Trophoblast cell (in vitro differentiated cells and primary cell): ENCODE measurements at regions not wholly inside any gene's neighbourhood (a gene's known extent, or its start where the extent isn't known, plus 50 kb on each side); places are given as distances from the start of the nearest gene placed in this dataset.
"Not testable (repeated sequence)": the region's sequence is repeated elsewhere in the genome, so short reads cannot be mapped to it uniquely, and the experiment has no call there.

Source experiments
- DNase-seq, 2 donors: peaks; one replicate each; pipeline ENCODE4 v3.0.0-alpha.2; 2016
- H2AFZ ChIP-seq: 2 replicates; pipeline ENCODE4 v1.6.1; 2013; ENCODE audit warnings: low read length, moderate library complexity, mild to moderate bottlenecking; ENCODE audit not compliant: insufficient read depth, poor library complexity
- H2AK5ac ChIP-seq: 2 replicates; pipeline ENCODE4 v1.6.1; 2013; ENCODE audit warnings: mild to moderate bottlenecking, low read length
- H2BK120ac ChIP-seq: 2 replicates; pipeline ENCODE4 v1.6.1; 2013; ENCODE audit warnings: low read length, mild to moderate bottlenecking, moderate library complexity; ENCODE audit not compliant: insufficient read depth, poor library complexity
- H2BK12ac ChIP-seq: 2 replicates; pipeline ENCODE4 v1.6.1; 2013; ENCODE audit warnings: mild to moderate bottlenecking, low read length, moderate library complexity
- H2BK5ac ChIP-seq: 2 replicates; pipeline ENCODE4 v1.6.1; 2013; ENCODE audit warnings: low read length, low read depth, moderate library complexity, mild to moderate bottlenecking; ENCODE audit not compliant: poor library complexity
- H3K14ac ChIP-seq: 2 replicates; pipeline ENCODE4 v1.6.1; 2013; ENCODE audit warnings: mild to moderate bottlenecking, low read length
- H3K18ac ChIP-seq: 2 replicates; pipeline ENCODE4 v1.6.1; 2013; ENCODE audit warnings: mild to moderate bottlenecking, low read length
- H3K23ac ChIP-seq: 2 replicates; pipeline ENCODE4 v1.6.1; 2013; ENCODE audit warnings: low read length
- H3K27ac ChIP-seq: 2 replicates; pipeline ENCODE4 v1.5.1; 2013; ENCODE audit warnings: low read depth, mild to moderate bottlenecking, inconsistent platforms, low read length, moderate library complexity
- H3K27me3 ChIP-seq: 2 replicates; pipeline ENCODE4 v1.6.1; 2013; ENCODE audit warnings: inconsistent platforms, mild to moderate bottlenecking, low read length, moderate library complexity; ENCODE audit not compliant: insufficient read depth
- H3K36me3 ChIP-seq, 2 experiments: 1 replicate in 1 of 2; 2 replicates in 1 of 2; pipeline ENCODE4 v1.6.1; 2013; ENCODE audit warnings: low read length in 2 of 2, mild to moderate bottlenecking in 2 of 2, moderate library complexity in 1 of 2; ENCODE audit not compliant: insufficient read depth in 2 of 2, control insufficient read depth in 1 of 2
- H3K4ac ChIP-seq: 2 replicates; pipeline ENCODE4 v1.6.1; 2013; ENCODE audit warnings: low read depth, mild to moderate bottlenecking, low read length, moderate library complexity
- H3K4me1 ChIP-seq, 2 experiments: 1 replicate in 1 of 2; 2 replicates in 1 of 2; pipeline ENCODE4 v1.6.1; 2013; ENCODE audit warnings: low read length in 2 of 2, mild to moderate bottlenecking in 2 of 2, moderate library complexity in 1 of 2; ENCODE audit not compliant: insufficient read depth in 2 of 2, control insufficient read depth in 1 of 2
- H3K4me2 ChIP-seq: 2 replicates; pipeline ENCODE4 v1.6.1; 2013; ENCODE audit warnings: inconsistent platforms, mild to moderate bottlenecking, low read length, moderate library complexity
- H3K4me3 ChIP-seq: 2 replicates; pipeline ENCODE4 v1.5.1; 2013; ENCODE audit warnings: mild to moderate bottlenecking, low read depth, low read length, inconsistent platforms
- H3K79me1 ChIP-seq: one replicate; pipeline ENCODE4 v1.6.1; 2013; ENCODE audit warnings: low read length
- H3K79me2 ChIP-seq: 2 replicates; pipeline ENCODE4 v1.6.1; 2013; ENCODE audit warnings: low read length, mild to moderate bottlenecking; ENCODE audit not compliant: control insufficient read depth, insufficient read depth, poor library complexity
- H3K9ac ChIP-seq: 2 replicates; pipeline ENCODE4 v1.6.1; 2013; ENCODE audit warnings: mild to moderate bottlenecking, low read length
- H3K9me3 ChIP-seq: 2 replicates; pipeline ENCODE4 v1.6.1; 2013; ENCODE audit warnings: low read depth, mild to moderate bottlenecking, control low read depth, inconsistent platforms, low read length; ENCODE audit not compliant: insufficient read depth
- H4K12ac ChIP-seq: 2 replicates; pipeline ENCODE4 v1.6.1; 2013; ENCODE audit warnings: low read depth, mild to moderate bottlenecking, low read length, moderate library complexity
- H4K8ac ChIP-seq: 2 replicates; pipeline ENCODE4 v1.6.1; 2013; ENCODE audit warnings: low read depth, mild to moderate bottlenecking, low read length, moderate library complexity
- H4K91ac ChIP-seq: one replicate; pipeline ENCODE4 v1.6.1; 2013; ENCODE audit warnings: low read depth, mild to moderate bottlenecking, low read length, moderate library complexity
- WGBS: extraction: QIAGEN DNeasy Blood & Tissue Kit; methylation state at CpG from one replicate; pipeline ENCODE4 v1.1.7; 2013; ENCODE audit warnings: missing lambda C conversion rate; ENCODE audit not compliant: insufficient read length, insufficient coverage; ENCODE audit errors: extremely low coverage; 5-methylcytosine and 5-hydroxymethylcytosine counted together

- H3K4me3 ChIP-seq = no peak overlapping the region
- H3K9me3 ChIP-seq = peaks cover 5% of the 10 kb centered on the region
- no peak overlapping the region for H3K18ac ChIP-seq
- peak overlapping the region; percentile 52 for H3K23ac ChIP-seq
- H2AFZ ChIP-seq = no peak overlapping the region
- H3K79me2 ChIP-seq = no peaks in the 10 kb centered on the region
- H3K14ac ChIP-seq = no peak overlapping the region
- no peak overlapping the region for H4K91ac ChIP-seq
- H3K4me1 ChIP-seq = no peaks in the 10 kb centered on the region
- H3K27me3 ChIP-seq = no peaks in the 10 kb centered on the region
- no peak overlapping the region for H2BK120ac ChIP-seq
- no peak overlapping the region for H2AK5ac ChIP-seq
- no peaks in the 10 kb centered on the region for H3K79me1 ChIP-seq
- no CpG with 5 or more reads among the region's 7 CpGs for WGBS
- no peak overlapping the region for H3K4ac ChIP-seq
- no peak overlapping the region for H3K4me2 ChIP-seq
- no peak overlapping the region for H4K12ac ChIP-seq
- no peak for DNase-seq
- no peak overlapping the region for H4K8ac ChIP-seq
- no peak overlapping the region for H3K27ac ChIP-seq
- H2BK12ac ChIP-seq = no peak overlapping the region
- H2BK5ac ChIP-seq = no peak overlapping the region
- H3K9ac ChIP-seq = no peak overlapping the region
- no peaks in the 10 kb centered on the region for H3K36me3 ChIP-seq
These were observed 102.1 kb upstream of the PRB2 start for GRCh38 chr12:11497438-11497837.

- Histone ChIP-seq H3K36me3 (no peaks in the 10 kb centered on the region), H3K14ac (no peak overlapping the region), H3K79me2 (no peaks in the 10 kb centered on the region), H3K4me1 (no peaks in the 10 kb centered on the region), H3K23ac (no peak overlapping the region), H2BK120ac (no peak overlapping the region), H3K27ac (no peak overlapping the region), H3K18ac (no peak overlapping the region), H3K9me3 (peaks cover 5% of the 10 kb centered on the region), H3K9ac (no peak overlapping the region), H2BK12ac (no peak overlapping the region), H4K91ac (no peak overlapping the region), H2BK5ac (no peak overlapping the region), H3K27me3 (no peaks in the 10 kb centered on the region), H3K4me3 (no peak overlapping the region), H3K4me2 (no peak overlapping the region), H3K4ac (no peak overlapping the region), H2AK5ac (no peak overlapping the region), H4K12ac (no peak overlapping the region), H4K8ac (no peak overlapping the region), H3K79me1 (no peaks in the 10 kb centered on the region), H2AFZ (no peak overlapping the region)
- WGBS = no CpG with 5 or more reads among the region's 4 CpGs
- DNase-seq = no peak
These were observed 102.6 kb upstream of the PRB2 start for GRCh38 chr12:11497995-11498394.

- H3K18ac ChIP-seq, H2BK120ac ChIP-seq, H3K4me3 ChIP-seq, H3K9ac ChIP-seq, H2BK12ac ChIP-seq, H3K14ac ChIP-seq, H3K27ac ChIP-seq, H4K8ac ChIP-seq, H3K27me3 ChIP-seq, H3K4me2 ChIP-seq, H3K79me2 ChIP-seq, H3K23ac ChIP-seq, H2AK5ac ChIP-seq, H3K4ac ChIP-seq, H4K91ac ChIP-seq, H3K36me3 ChIP-seq, DNase-seq, H2BK5ac ChIP-seq, H4K12ac ChIP-seq, H2AFZ ChIP-seq, H3K79me1 ChIP-seq, H3K4me1 ChIP-seq, H3K9me3 ChIP-seq: not testable (repeated sequence)
- WGBS = no CpG with 5 or more reads among the region's 3 CpGs
These were observed 103.2 kb upstream of the PRB2 start for GRCh38 chr12:11498574-11498973.

GRCh38 chr12:11499806-11500187, 104.4 kb upstream of the PRB2 start:
- WGBS = no CpG with 5 or more reads among the region's 11 CpGs
- no peak overlapping the region for H4K91ac ChIP-seq
- no peak overlapping the region for H3K18ac ChIP-seq
- H3K36me3 ChIP-seq = no peaks in the 10 kb centered on the region
- no peak overlapping the region for H3K4ac ChIP-seq
- no peak overlapping the region for H2AK5ac ChIP-seq
- H3K4me1 ChIP-seq = no peaks in the 10 kb centered on the region
- no peak overlapping the region for H2BK120ac ChIP-seq
- no peak overlapping the region for H3K4me2 ChIP-seq
- peaks cover 5% of the 10 kb centered on the region for H3K9me3 ChIP-seq
- no peak overlapping the region for H3K14ac ChIP-seq
- no peak overlapping the region for H2BK5ac ChIP-seq
- H3K27me3 ChIP-seq = no peaks in the 10 kb centered on the region
- DNase-seq = no peak
- H4K8ac ChIP-seq = no peak overlapping the region
- H2BK12ac ChIP-seq = no peak overlapping the region
- H3K79me2 ChIP-seq = no peaks in the 10 kb centered on the region
- no peak overlapping the region for H3K4me3 ChIP-seq
- H4K12ac ChIP-seq = no peak overlapping the region
- no peak overlapping the region for H3K9ac ChIP-seq
- no peak overlapping the region for H3K23ac ChIP-seq
- no peak overlapping the region for H3K27ac ChIP-seq
- no peak overlapping the region for H2AFZ ChIP-seq
- no peaks in the 10 kb centered on the region for H3K79me1 ChIP-seq
